ENCODE measurements at regions not wholly inside any gene's neighbourhood (a gene's known extent, or its start where the extent isn't known, plus 50 kb on each side); places are given as distances from the start of the nearest gene placed in this dataset.

GRCh38 chr21:35602811-35603362 lies 457.4 kb downstream of the SETD4 start:
- ChIA-PET CTCF (interaction anchor here (1.6 kb wide), 1 partner anchor 13 kb away, joined by 4 read pairs; no protein-coding TSS in a partner anchor), POLR2A (no interaction called here)
- no peaks in the 10 kb centered on the region for H3K36me3 Mint-ChIP-seq (ENCODE audit: low read depth)

DNA sequence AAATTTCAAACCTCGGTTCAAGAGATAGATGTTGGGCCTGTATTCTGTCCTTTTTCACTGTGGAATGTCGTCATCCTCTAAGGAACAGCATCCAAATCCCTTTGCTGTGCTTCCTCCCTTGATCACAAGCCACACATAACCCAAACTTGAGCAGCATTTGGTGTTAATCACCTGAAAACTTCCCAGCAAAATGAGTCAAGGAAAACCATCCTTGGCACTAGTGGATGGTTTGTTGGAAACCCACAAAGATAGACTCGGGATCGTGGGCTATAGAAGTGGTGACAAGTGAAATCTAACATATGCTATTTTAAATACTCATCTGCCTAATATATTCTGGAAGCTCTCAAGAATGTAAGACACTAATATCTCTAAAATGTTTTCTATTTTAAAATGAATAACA lies 459.1 kb downstream of the SETD4 start:
- no peaks in the 10 kb centered on the region for H3K36me3 Mint-ChIP-seq (ENCODE audit: low read depth)
- H3K4me1 Mint-ChIP-seq (ENCODE audit: low read depth), result no peaks in the 10 kb centered on the region
- H3K27me3 Mint-ChIP-seq, result no peaks in the 10 kb centered on the region
- no peak for DNase-seq
- intact Hi-C loops (cut with micrococcal nuclease), result no loop called here
- ChIA-PET POLR2A (no interaction called here), CTCF (no interaction called here)
- TF ChIP-seq, protein P1, sequence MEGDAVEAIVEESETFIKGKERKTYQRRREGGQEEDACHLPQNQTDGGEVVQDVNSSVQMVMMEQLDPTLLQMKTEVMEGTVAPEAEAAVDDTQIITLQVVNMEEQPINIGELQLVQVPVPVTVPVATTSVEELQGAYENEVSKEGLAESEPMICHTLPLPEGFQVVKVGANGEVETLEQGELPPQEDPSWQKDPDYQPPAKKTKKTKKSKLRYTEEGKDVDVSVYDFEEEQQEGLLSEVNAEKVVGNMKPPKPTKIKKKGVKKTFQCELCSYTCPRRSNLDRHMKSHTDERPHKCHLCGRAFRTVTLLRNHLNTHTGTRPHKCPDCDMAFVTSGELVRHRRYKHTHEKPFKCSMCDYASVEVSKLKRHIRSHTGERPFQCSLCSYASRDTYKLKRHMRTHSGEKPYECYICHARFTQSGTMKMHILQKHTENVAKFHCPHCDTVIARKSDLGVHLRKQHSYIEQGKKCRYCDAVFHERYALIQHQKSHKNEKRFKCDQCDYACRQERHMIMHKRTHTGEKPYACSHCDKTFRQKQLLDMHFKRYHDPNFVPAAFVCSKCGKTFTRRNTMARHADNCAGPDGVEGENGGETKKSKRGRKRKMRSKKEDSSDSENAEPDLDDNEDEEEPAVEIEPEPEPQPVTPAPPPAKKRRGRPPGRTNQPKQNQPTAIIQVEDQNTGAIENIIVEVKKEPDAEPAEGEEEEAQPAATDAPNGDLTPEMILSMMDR (IDR thresholded peaks at IDR 0.05), result no peak
- no peaks in the 10 kb centered on the region for H3K9me3 Mint-ChIP-seq
- H3K4me3 Mint-ChIP-seq, result no peak overlapping the region
- no peak overlapping the region for H3K27ac Mint-ChIP-seq
- ATAC-seq, result no peak

More at GRCh38 chr21:35602811-35603362, 457.4 kb downstream of the SETD4 start:
- Mint-ChIP-seq H3K4me3 (no peak overlapping the region), H3K9me3 (no peaks in the 10 kb centered on the region), H3K27me3 (no peaks in the 10 kb centered on the region), H3K27ac (no peak overlapping the region), H3K4me1 (ENCODE audit: low read depth) (no peaks in the 10 kb centered on the region)
- intact Hi-C loops (cut with micrococcal nuclease), result no loop called here
- DNase-seq (no peak), ATAC-seq (no peak)
- TF ChIP-seq, protein P1 (IDR thresholded peaks at IDR 0.05), result no peak

DNA sequence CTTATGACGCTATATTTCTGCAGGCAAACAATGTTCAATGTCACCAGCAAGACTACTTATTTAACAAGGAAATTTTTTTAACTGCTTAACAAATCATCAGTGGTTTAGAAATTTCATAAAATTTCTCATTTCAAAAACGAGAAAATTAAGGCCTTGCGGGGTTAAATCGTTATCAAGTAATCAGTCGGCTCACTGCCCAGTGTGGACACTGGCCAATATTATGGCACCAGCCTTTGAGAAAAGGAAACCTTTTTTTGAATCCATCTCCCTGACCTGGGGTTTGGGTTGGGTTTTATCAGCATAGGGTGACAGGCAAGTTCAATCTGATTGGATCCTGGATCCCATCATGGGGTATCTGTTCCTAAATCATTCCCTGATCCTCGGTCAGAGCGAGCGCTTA lies 461.2 kb downstream of the SETD4 start:
- TF ChIP-seq, protein P1 (IDR thresholded peaks at IDR 0.05), result no peak
- ChIA-PET POLR2A (no interaction called here), CTCF (no interaction called here)
- intact Hi-C loops (cut with micrococcal nuclease), result no loop called here
- Mint-ChIP-seq H3K36me3 (ENCODE audit: low read depth) (no peaks in the 10 kb centered on the region), H3K4me3 (no peak overlapping the region), H3K9me3 (no peaks in the 10 kb centered on the region), H3K27ac (no peak overlapping the region), H3K27me3 (no peaks in the 10 kb centered on the region), H3K4me1 (ENCODE audit: low read depth) (no peaks in the 10 kb centered on the region)
- ATAC-seq (no peak), DNase-seq (no peak)

GRCh38 chr21:35597750-35598339 lies 462.5 kb downstream of the SETD4 start:
- intact Hi-C loops (cut with micrococcal nuclease), result no loop called here
- no peaks in the 10 kb centered on the region for H3K9me3 Mint-ChIP-seq
- DNase-seq (no peak), ATAC-seq (no peak)
- H3K4me1 Mint-ChIP-seq (ENCODE audit: low read depth), result no peaks in the 10 kb centered on the region
- no peak overlapping the region for H3K4me3 Mint-ChIP-seq
- CTCF ChIA-PET, result no interaction called here
- H3K27me3 Mint-ChIP-seq, result peaks cover 3% of the 10 kb centered on the region
- POLR2A ChIA-PET, result no interaction called here
- TF ChIP-seq, protein P1 (IDR thresholded peaks at IDR 0.05), result no peak
- no peak overlapping the region for H3K27ac Mint-ChIP-seq
- no peaks in the 10 kb centered on the region for H3K36me3 Mint-ChIP-seq (ENCODE audit: low read depth)

DNA sequence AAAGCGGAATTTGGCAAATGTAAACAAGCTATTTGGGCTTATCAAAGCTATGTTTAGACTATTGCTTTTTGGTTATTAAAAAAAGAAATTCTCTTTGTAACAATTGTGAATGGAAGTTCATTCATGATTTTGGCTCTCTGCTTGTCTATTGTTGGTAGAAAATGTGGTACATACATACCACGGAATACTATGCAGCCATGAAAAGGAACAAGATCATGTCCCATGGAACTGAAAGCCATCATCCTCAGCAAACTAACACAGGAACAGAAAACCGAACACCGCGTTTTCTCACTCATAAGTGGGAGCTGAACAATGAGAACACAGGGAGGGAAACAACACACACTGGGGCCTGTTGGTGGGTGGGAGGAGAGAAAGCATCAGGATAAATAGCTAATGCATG lies 465.4 kb downstream of the SETD4 start:
- H3K27me3 Mint-ChIP-seq, result peaks cover 3% of the 10 kb centered on the region
- POLR2A ChIA-PET, result interaction anchor here (0.6 kb wide), 1 partner anchor 11 kb away, joined by 3 read pairs; no protein-coding TSS in a partner anchor
- H3K9me3 Mint-ChIP-seq, result no peaks in the 10 kb centered on the region
- TF ChIP-seq, protein P1 (IDR thresholded peaks at IDR 0.05), result no peak
- H3K27ac Mint-ChIP-seq, result no peak overlapping the region
- H3K36me3 Mint-ChIP-seq (ENCODE audit: low read depth), result no peaks in the 10 kb centered on the region
- CTCF ChIA-PET, result no interaction called here
- intact Hi-C loops (cut with micrococcal nuclease), result no loop called here
- no peaks in the 10 kb centered on the region for H3K4me1 Mint-ChIP-seq (ENCODE audit: low read depth)
- no peak for DNase-seq
- ATAC-seq, result no peak
- H3K4me3 Mint-ChIP-seq, result no peak overlapping the region

All from activated CD8-positive, alpha-beta T cell treated with anti-CD3 and anti-CD28 coated beads for 36 hours (primary cell).